ENCODE measurements at regions not wholly inside any gene's neighbourhood (a gene's known extent, or its start where the extent isn't known, plus 50 kb on each side); places are given as distances from the start of the nearest gene placed in this dataset.

DNA sequence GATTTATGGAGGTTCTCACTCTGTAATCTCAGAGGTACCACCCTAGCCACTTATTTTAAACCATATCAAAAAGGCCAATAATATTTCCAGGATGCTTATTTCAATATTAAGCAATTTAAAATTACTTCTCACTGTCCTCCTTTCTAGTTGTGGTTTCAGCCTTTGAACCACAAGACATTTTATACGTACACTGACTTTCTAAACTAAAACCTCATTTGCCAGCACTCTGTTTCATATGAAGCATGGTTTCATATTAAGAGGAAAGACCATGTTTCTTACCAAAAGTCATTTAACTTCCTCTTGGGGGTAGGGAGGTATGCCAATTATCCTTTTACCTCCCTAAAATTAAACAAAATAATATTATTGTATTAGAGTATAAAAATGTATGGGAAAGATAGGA, 399.8 kb downstream of the CDH7 start:
- DNase-seq: no peak

DNA sequence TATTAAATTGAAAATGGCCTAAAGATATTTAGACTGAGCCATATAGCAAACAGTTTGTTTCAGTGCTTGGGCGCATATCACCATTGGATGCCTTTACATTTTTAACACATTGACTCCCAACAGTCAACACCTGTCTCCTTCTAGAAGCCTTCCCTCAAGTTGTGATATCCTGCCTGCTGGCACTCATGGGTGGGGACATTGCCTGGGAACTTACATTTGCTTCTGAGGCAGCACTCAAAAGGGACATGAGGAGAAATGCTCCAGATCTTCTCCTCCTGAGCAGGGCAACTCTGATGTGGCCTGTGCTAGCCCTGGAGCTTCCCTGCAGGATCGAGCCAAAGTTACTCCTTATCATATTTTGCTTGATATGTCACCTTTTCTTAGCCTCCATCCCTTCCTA, 392.2 kb downstream of the CDH7 start:
- no peak for DNase-seq

DNA sequence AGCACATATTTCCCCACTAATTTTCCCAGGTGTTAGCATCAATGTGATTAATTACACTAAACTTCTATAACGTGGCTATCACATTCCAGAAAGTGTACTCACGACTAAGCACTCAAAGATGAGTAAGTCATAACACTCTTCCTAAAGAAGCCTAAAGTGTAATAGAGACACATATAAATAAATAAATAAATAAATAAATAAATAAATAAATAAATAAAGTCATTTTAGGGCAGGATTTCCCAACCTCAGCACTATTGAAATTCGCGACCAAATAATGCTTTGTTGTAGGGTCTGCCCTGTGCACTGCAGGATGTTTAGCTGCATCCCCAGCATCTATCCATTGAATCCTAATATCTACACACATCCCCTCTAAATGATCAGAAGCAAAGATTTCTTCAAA, 390.9 kb downstream of the CDH7 start:
- DNase-seq: no peak

DNA sequence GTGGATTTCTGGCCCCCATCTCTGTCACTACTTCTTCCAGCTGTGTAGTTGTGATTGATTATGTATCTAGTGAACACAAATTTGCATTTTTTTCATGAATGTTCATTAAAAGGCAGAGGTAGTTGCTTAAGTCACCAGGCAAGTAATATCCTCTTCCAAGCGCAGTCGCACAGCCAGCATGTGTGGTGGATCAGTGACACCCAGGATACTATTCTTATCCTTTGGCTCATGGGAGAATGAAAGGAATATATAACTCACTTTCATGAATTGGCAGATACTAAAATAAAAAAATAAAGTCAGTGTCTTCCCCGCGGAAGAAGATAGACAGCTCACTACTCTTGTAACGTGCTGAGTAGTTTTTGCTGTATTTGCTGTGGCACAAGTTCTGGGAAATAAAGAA, 387.8 kb downstream of the CDH7 start:
- no peak for DNase-seq

DNA sequence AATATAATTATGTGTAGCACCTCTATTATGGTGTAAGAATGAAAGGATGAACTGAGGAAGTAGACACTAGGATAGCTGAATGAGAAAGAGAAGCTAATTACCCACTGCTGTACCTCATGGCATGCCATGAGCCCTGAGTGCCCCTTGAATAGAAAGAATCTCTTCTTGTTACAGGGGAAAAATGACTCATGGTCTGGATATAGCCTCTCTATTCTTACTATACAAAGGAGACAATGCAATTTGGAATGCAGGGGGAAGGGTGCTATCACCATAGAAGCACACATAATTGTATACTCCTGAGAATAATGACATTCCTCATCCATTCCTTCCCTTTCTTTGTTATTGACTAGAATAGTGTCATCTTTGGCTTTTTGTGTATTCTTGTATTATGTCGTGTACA, 385.2 kb downstream of the CDH7 start:
- DNase-seq: no peak

DNA sequence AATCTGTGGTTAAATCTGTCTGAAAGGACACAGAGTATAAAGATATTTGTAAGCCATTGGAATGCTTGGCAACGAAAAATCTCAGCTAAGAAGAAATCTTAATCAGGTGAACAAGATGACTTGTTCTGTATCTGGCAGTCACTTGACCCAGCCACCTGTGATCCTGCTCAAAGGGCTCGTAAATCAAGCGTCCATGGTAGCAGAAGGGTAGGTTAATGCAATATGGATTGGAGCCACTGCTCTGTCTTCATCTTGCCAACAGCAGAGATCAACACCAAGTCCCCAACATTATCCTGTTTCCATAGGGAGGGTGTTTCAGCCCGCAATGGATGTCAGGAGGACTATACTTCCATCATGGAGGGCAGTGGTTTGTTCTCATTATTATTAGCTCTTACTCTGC, 378.4 kb downstream of the CDH7 start:
- no peak for DNase-seq

DNA sequence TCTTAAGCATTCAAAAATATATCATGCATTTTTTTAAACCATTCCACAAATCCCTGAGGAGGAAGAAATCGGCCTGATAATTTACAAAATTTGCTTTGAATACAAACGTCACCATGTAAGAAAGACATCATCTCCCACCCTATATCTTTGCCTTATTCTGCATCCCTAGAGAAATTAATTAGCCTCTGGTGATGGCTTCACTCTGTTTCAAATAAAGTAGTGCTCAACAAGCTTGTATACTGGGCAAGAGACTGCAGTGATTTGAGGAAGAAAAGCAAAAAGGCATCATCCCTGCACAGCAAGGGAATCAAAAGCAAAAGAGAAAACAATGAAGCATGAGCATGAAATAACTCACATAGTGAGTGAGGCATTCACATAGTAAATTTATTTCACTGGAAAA, 375.5 kb downstream of the CDH7 start:
- DNase-seq: no peak

DNA sequence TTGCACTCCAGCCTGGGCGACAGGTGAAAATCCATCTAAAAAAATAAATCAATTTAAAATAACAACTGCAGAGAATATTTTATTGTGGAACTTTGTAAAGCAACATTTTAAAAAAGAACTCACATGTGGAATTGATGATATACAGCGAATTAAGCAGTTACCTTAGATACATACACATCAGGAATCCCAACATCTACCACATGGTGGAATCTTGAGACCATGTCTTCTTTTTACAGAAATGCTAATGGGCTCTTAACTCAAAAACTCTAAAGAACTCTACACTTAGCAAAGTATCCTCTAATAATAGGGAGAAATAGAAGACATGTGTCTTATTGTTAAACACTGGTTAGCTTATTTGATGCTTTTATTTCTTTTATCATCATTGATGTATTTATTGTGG, 373.6 kb downstream of the CDH7 start:
- DNase-seq: no peak

DNA sequence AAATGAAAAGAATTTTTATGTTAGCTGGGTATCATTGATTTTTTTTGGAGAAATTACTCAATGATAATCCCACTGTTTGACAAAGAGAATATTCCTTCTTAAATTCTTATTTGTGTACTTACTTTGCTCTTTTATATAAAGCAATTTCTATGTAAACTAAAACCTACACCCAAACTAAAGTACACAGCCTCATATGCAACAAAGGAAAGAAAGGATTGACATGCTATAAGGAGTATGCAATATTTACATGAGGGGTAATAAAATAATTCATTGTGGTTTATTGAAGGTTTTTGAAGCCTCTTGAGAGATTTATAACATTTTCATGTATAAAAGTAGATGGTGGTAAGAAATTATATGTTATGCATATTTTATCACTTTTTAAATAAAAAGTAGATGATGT, 368.5 kb downstream of the CDH7 start:
- DNase-seq: no peak

DNA sequence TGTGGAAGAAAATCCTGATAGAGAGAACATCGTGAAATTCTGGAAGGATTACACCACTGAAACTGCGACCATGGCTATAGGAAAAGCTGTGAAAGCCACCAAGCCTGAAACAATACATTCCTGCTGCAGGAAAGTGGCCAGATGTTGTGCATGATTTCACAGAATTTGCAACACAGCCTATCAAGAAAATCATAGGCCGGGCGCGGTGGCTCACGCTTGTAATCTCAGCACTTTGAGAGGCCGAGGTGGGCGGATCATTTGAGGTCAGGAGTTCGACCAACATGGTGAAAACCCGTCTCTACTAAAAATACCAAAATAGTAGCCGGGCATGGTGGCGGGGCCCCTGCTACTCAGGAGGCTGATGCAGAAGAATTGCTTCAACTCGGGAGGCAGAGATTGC, 360.2 kb downstream of the CDH7 start:
- DNase-seq: no peak

DNA sequence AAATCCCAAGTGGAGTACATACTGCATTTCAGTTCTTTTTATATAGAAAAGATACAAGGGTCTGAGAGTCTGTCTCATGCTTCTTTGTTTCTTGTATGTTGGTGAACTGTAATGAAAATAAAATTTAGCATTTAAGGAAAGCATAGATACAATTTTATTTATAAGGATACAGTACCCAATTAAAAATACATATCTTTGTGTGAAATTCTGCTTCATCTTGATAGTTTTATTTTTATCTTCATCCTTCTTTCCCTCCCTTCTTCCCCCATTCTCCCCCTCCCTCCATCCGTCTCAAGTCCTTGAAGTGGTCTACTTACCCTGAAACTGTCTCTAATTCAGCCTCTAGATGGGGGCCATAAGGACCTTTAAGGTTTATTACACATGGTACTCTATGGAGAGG, 359.8 kb downstream of the CDH7 start:
- DNase-seq: no peak

DNA sequence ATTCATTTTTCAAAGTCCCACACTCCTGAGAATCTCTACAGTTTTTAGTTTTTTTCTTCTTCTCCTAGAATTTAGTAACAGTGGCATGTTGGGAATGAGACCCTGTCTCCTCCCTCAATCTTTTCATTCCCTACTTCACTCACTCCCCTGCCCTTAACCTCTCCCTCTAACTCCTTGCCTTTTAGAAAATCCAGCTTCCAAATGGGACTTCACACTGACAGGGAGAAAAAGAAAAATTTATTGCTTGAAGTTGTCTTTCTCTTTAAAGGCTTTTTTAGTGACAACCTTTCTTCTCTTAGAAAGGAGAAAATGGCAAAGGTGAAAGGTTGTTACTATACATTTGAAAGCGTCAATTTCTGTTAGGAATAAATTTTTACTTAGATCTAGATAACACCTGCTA, 359.2 kb downstream of the CDH7 start:
- DNase-seq: no peak

DNA sequence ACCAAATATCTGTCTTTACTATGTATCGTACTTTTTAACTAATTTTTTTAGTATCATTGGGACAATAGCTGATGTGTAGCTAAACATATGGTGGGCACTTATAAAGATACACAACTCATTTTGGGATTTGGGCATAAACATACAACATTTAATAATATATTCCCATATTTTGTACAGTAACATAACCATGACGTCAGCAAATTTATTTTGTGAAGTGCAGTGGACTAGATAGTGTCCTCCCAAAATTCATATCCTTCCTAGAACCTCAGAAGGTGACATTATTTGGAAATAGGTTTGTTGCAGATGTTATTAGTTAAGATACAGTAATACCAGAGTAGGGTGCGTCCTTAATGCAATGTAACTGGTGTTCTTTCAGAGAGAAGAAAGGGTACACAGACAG, 356.7 kb downstream of the CDH7 start:
- no peak for DNase-seq

DNA sequence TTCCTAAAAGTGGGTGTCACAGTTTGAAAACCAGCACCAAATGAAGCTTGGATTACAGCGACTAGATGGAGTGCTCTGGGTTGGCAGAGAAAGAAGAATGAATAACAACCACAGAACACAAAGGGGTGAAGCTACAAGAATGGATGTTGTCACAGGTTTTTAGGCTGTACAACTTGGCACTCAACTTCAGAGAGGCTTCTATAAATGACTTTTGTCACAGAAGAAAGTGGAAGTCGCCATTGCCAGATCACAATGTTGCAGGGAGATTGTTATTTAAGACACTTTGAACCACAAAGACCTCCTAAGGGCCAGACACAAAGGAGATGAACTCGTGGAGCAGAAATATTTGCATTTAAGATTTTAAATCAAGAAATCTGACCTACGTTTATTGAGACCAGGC, 354.2 kb downstream of the CDH7 start:
- DNase-seq: no peak

DNA sequence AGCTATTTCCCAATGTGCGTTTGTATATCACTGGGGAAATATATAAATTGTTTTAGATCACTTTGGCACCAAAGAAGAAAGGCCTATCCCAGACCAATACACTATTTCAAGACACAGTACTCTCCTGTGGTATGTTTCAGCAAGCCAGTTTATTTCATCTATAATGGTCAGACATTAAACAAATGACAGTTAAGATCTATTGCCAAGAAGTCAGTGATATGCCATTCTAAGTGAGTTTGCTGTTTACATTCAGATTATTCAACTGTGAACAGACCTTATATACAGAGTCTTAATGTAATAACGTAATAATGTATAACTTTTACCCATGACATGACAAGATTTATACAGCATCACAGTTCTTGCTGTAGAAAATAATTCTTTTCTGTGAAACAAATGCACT, 352.7 kb downstream of the CDH7 start:
- DNase-seq: no peak

DNA sequence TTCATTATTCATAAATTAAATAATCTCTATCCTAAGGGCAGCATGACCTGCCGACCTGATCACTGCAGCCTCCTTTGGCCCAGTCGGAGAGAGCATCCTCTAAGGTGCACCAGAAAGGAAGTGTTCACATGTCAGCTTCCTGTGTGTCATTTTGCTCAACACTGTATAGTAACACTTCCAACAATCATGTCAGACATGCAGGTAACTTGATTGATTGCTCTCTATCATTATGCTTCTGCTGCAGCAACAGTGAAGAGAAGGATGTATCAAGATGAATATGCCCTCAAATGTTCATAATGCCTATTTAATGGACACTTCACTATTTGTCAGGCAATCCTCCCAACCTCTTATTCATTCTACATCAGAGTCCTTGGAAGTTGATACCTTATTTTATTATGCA, 332.3 kb downstream of the CDH7 start:
- DNase-seq: no peak

DNA sequence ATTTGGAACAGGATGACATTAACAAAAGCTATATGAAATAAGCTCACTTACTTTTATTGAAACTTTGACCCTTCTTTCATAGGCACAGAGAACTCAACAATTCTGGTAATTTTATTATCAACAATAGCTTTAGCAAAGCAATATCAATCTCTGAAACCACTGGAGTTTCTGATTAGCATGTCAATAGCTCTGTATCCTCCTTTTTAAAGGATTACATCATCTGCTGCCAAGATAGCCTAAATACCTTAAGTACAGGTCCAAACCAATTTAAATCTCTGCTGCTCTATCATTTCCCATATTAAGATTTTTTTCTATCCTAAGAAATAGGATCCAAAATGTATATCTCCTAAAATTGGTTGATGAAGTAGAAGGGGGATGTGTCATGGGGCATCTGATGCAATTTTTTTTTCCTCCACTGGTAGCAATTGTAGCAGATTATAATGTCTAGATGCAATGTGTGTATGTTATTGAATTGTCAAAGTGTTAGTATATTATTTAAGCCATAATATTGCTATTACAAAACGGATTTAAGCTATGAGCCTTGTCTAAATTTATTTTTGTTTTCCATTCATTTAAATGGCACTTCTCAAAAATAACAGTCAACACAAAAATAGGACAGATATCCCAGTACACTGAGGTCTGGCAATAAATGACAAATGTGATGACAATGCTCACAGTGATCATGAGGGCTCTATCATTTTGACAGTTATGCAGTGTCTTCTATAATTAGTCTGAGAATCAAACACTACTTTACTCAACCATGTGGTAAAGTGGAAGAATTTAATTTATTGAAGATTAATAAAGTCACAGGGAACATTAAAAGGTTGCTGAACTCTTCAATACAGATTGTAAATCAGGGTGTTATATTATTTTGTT, 328.4 kb downstream of the CDH7 start:
- no peak for DNase-seq

DNA sequence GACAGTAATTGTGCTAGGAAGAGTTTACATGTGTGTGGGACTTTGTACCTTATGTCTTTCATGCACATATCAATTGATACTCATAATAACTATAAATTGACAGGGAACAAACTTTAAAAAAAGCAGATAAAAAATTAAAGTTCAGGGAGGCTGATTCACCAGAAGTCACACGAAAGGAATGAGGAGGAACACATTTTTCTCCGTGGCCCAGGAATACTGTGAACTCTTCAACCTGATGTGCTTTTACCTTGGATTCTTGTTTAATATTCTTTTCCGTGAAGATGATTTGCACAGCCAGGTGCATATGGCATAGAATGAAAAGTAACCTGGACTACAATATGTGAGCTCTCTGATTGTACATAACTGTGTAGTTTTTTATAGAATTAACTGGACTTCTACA, 326.3 kb downstream of the CDH7 start:
- DNase-seq: no peak

DNA sequence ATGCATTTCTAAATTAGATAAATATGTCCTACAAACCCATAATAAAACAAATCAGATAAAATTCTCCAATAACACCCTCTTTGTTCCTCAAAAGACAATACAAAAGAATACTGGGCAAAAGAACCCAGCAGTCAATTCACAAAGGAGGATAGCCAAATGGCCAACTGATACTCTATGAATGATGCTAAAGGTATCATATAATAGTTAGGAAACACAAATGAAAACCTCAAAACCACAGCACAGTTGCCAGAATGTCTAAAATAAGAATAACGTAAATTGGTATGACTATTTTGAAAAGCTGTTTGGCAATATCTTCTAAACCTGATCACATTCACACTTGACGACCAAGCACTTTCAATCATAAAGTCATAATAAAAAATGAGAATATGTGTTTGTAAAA, 315.4 kb downstream of the CDH7 start:
- no peak for DNase-seq

DNA sequence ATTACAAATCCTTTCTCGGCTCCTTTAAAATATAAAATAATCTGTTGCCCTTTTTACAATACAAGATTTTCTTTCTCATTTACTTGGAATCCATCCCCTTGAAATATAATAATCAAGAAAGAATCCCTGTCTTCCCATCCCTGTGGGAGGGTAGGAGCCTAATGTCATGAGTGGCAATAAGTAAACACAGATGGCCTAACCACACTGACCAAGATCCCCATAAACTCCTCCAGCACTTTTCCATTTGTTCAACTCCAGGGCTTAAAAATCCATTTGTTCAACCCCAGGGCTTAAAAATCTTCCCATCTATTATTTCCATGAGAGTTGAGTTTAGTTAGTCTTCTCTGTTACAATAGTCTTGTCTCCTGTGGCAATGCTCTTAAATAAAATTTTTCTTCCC, 297.6 kb downstream of the CDH7 start:
- DNase-seq: no peak

DNA sequence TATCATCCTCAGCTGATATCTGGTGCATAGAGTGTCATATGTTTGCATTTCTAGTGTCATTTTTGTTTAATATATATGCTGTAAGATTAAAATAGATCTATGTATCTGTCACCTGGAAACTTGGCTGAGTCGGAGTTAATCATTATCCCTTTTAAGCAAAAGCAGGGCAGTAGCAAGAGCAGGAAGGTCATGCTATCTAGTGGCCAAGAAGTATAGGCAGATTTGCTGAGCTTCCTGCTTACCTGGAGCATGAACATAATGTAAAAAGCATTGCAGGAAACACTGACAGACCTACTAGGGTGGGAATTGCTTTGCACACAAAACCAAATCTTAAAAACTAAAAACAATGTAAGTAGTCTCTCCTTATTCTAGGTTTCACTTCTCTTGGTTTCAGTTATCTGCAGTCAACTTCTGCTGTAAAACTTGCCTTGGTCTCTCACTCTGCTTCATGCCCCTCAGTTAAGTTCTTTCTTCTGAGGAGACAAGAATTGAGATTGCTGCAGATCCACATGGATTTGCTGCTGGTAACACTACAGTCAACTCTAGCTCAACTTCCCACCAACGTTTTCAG, 295.3 kb downstream of the CDH7 start:
- no peak for DNase-seq

DNA sequence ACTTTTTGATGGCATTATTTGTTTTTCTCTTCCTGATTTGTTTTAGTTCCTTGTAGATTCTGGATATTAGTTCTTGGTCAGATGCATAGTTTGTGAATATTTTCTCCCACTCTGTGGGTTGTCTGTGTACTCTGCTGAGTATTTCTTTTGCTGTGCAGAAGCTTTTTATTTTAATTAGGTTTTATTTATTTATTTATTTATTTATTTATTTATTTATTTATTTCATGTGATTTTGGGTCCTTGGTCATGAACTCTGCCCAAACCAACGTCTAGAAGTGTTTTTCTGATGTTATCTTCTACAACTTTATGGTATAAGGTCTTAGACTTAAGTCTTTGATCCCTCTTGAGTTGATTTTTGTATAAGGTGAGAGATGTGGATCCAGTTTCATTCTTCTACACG, 292.2 kb downstream of the CDH7 start:
- DNase-seq: no peak

DNA sequence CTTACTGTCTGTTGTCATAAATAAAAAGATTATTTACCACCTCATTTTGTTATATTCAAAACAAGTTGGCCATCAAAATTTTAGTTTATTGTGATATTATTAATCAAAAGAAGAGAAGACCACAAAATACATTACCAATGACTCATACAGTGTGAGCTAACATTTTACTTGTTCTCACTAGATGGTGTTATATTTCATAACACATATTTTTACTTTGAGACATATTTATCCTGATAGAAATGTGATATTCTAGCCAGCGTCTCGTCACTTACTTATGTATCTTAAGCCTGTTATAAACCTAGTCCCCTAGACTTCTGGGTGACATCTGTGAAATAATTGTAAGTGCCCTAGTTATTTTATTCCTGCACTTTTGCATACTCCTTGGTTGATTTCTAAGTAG, 263.2 kb downstream of the CDH7 start:
- no peak for DNase-seq

DNA sequence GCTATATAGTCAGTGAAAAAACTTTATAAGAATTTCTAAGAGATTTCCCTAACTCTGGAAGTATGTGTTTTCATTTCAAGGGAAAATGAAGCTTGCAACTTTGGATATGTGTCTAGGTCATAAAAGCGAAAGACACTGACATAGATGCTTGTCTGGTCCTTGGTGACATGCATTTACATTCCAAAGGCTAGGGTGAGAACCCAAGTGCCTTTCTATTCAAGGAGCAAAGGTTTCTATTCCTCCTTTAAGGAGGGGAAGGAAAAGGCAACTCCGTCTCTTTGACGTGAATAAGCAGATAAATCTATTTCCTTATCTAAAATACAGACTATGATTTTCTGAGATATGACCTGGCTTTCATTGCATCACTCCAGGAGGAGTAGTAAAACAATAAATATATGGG, 261.1 kb downstream of the CDH7 start:
- DNase-seq: no peak

Measured in anterior cingulate cortex (tissue), 58 donors.